ENCODE measurements at regions not wholly inside any gene's neighbourhood (a gene's known extent, or its start where the extent isn't known, plus 50 kb on each side); places are given as distances from the start of the nearest gene placed in this dataset.
A peak's percentile ranks its signal among the peaks of the same experiment; 100 is the strongest.

DNA sequence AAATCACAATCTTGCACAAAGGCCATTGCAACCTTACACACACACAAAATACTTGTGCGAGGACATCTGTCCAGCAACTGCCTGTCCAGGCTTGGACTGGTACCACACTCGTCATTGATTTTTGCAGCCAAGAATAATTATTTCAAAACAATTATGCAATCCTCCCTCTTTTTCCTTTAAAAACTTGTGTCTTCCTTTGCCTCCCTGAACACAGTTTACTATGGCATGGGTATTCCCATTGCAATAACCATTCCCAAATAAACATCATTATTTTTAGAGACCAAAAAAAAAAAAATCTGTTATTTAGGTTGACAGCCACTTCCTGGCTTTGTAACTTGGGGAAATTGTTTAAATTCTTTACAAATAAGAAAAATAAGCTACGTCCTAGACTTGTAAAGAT, 54.0 kb downstream of the C11orf91 start:
- no peak for ATAC-seq (replicated peaks in 6 of 8)

DNA sequence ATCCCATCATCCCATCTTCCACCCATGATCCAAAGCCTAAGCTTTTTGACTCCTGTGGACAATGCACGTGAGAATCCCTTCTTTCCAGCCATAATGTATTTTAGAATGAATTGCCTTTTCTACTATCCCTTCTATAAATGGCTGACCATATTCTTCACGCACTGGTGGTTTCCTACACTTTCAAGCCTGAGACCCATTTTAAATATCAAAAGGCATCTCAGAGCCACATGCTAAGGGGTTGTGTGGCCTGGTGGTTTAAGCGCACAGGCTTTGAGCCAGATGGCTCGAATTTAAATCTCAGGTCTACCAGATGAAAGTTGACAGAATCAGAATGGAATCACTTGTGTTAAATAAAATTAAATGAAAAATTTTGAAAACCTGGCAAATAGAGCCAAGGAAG, 54.5 kb downstream of the C11orf91 start:
- H3K27ac ChIP-seq, result no peak overlapping the region
- H3K4me1 ChIP-seq (replicated peaks in 1 of 2), result peaks cover 3 to 18% of the 10 kb centered on the region in 2 donors
- in situ Hi-C loops (cut with MboI; ENCODE audit: low pct_unique_long_range_greater_than_20kb in 2 of 9, low sequenced_read_pairs in 9 of 9, unreplicated experiment in 9 of 9), result no loop called here
- 39 to 94% (median 64%) methylated on average over 2 to 4 of the region's 4 CpGs for WGBS, 10 experiments
- peak in 3 of 8 experiments; percentile 14 to 73 (median 68) for ATAC-seq (replicated peaks in 6 of 8)
- no peak overlapping the region for H3K4me3 ChIP-seq

More for the DNA sequence above, 54.0 kb downstream of the C11orf91 start:
- Histone ChIP-seq H3K4me1 (replicated peaks in 1 of 2) (peaks cover 3 to 18% of the 10 kb centered on the region in 2 donors), H3K27ac (no peak overlapping the region), H3K4me3 (no peak overlapping the region)
- in situ Hi-C loops (cut with MboI; ENCODE audit: low pct_unique_long_range_greater_than_20kb in 2 of 9, low sequenced_read_pairs in 9 of 9, unreplicated experiment in 9 of 9), result no loop called here
- 0 to 100% (median 61%) methylated on average over 1 to 3 of the region's 3 CpGs for WGBS, 10 experiments

- Histone ChIP-seq H3K4me1 (replicated peaks in 1 of 2) (peaks cover 3 to 18% of the 10 kb centered on the region in 2 donors), H3K4me3 (no peak overlapping the region), H3K27ac (no peak overlapping the region)
- WGBS, 10 experiments, result 100% methylated on average over 3 to 5 of the region's 20 CpGs; no CpG with 5 or more reads in 7 of the 10 experiments
- peak in 1 of 8 experiments; percentile 19 for ATAC-seq (replicated peaks in 6 of 8)
- in situ Hi-C loops (cut with MboI; ENCODE audit: low pct_unique_long_range_greater_than_20kb in 2 of 9, low sequenced_read_pairs in 9 of 9, unreplicated experiment in 9 of 9), result no loop called here
These were observed 54.9 kb downstream of the C11orf91 start for GRCh38 chr11:33645686-33646085.

DNA sequence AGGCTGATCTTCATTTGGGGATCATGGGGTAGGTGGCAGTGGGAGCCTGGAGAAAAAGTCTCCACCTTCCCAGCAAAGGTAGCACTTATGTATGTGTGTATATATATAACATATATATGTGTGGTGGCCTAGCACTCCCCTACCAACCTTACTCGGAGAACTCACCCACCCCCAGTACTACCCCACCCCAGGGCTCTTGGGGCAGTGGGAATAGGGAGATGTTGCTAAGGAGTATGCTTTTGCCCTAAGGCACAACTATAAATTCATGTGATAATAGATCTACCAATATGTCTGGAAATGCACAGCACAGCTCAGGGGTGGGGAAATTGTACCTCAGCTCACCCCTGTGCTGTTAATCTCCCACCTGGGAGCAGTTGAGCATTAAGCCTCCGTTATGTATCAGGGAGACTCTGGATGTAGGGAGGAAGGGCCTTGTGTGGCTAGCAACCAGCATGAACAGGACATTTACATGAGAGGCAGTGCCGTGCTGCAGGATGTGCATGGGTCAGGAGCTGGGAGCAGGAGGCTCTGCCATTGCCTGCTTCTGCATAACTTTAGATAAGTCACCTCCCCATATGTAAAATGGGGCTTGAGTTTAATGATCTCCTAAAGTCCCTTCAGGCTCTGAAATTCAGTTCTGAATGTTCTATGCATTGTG, 57.3 kb downstream of the C11orf91 start:
- WGBS, 10 experiments, result 0 to 83% (median 40%) methylated on average over 1 of the region's 3 CpGs; no CpG with 5 or more reads in 4 of the 10 experiments
- peak overlapping the region in 1 of 2 donors; percentile 10 for H3K27ac ChIP-seq
- in situ Hi-C loops (cut with MboI; ENCODE audit: low pct_unique_long_range_greater_than_20kb in 2 of 9, low sequenced_read_pairs in 9 of 9, unreplicated experiment in 9 of 9), result no loop called here
- no peak overlapping the region for H3K4me3 ChIP-seq
- peak in 6 of 8 experiments; percentile 76 to 97 (median 92) for ATAC-seq (replicated peaks in 6 of 8)
- peaks cover 3 to 18% of the 10 kb centered on the region in 2 donors for H3K4me1 ChIP-seq (replicated peaks in 1 of 2)

DNA sequence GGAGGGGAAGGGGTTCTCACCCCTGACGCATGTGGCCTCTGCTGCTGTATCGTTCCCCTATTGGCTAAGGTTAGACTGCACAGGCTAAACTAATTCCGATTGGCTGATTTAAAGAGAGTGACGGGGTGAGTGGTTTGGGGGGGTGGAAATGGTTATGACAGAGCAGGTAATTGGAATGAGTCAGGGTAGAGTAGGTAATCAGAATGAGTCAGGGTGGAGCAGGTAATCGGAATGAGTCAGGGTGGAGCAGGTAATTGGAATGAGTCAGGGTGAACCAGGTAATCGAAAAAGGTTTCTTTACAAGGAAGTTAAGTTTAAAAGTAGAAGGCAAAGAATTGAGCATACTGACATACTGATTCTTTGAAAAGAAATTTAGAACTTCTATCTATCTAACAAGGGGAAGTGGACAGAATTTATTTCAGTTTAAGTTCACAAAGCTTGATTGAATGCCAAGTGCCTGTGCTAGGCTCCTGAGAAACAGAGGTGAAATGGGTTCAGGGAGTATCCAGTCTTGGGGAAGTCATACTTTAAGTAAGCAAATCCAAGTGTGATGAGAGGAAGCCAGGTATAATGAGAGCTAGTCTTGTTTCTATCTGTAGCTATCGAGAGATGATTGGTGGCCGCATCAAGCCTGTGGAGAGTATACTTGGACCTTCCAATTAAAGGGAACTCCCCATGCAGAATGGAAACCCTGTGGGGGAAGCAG, 58.0 kb downstream of the C11orf91 start:
- 67 to 100% (median 90%) methylated on average over 1 to 7 of the region's 8 CpGs; no CpG with 5 or more reads in 1 of the 10 experiments for WGBS, 10 experiments
- Histone ChIP-seq H3K4me1 (replicated peaks in 1 of 2) (peaks cover 3 to 18% of the 10 kb centered on the region in 2 donors), H3K4me3 (no peak overlapping the region), H3K27ac (no peak overlapping the region)
- peak in 2 of 8 experiments; percentile 5 to 14 for ATAC-seq (replicated peaks in 6 of 8)
- in situ Hi-C loops (cut with MboI; ENCODE audit: low pct_unique_long_range_greater_than_20kb in 2 of 9, low sequenced_read_pairs in 9 of 9, unreplicated experiment in 9 of 9), result no loop called here

DNA sequence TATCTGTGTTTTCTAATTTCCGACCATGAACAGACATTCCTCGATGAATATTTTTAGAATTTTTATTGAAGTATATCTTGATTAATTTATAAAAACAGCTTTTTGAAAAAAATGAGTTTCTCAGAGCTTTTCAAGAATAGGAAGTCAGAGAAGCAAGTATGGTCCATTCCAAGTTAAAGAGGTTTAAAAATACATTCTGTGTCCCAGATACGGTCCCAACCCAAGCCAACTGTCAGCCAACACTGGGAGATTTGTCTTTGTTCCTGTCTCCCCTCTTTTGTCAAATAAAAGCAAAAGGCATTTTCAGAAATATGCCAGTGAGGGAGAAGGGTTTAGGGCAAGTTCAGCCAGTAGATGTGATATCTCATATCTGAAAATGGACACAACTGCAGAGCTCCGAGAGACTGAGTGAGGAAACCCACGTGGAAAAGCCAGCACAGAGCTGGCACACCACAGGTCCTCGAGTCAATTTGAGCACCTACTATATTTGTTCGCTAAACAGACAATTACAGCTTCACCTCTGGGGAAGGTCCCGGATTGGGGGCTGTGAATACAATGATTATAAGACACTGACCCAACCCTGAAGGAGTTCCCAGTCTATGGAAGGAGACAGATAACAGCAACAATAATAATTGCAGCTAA, 59.8 kb downstream of the C11orf91 start:
- no peak for ATAC-seq (replicated peaks in 6 of 8)
- no peak overlapping the region for H3K4me3 ChIP-seq
- in situ Hi-C loops (cut with MboI; ENCODE audit: low pct_unique_long_range_greater_than_20kb in 2 of 9, low sequenced_read_pairs in 9 of 9, unreplicated experiment in 9 of 9), result no loop called here
- peaks cover 3 to 12% of the 10 kb centered on the region in 2 donors for H3K4me1 ChIP-seq (replicated peaks in 1 of 2)
- no peak overlapping the region for H3K27ac ChIP-seq
- WGBS, 10 experiments, result 9 to 94% (median 66%) methylated on average over 2 to 7 of the region's 8 CpGs

DNA sequence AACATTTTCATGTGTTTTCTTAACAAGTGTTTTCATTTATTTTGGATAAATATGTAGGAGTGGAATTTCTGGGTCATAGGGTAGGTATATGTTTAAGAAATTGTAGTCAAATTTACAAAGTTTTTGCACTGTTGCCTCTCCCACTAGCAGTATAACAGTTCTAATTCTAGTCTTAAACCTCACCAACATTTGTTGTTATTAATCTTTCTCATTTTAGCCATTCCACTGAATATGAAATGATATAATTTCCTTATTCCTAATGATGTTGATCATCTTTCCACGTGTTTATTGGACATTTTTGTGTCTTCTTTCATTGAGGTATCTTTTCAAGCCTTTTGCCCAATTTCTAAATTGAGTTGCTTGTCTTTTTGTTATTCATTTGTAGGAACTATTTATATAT, 62.0 kb downstream of the C11orf91 start:
- peaks cover 3 to 10% of the 10 kb centered on the region in 2 donors for H3K4me1 ChIP-seq (replicated peaks in 1 of 2)
- H3K4me3 ChIP-seq, result no peak overlapping the region
- H3K27ac ChIP-seq, result no peak overlapping the region
- in situ Hi-C loops (cut with MboI; ENCODE audit: low pct_unique_long_range_greater_than_20kb in 2 of 9, low sequenced_read_pairs in 9 of 9, unreplicated experiment in 9 of 9), result no loop called here
- no peak for ATAC-seq (replicated peaks in 6 of 8)
- WGBS, 10 experiments, result 0 to 74% (median 50%) methylated on average over 1 of the region's 1 CpG; no CpG with 5 or more reads in 1 of the 10 experiments

DNA sequence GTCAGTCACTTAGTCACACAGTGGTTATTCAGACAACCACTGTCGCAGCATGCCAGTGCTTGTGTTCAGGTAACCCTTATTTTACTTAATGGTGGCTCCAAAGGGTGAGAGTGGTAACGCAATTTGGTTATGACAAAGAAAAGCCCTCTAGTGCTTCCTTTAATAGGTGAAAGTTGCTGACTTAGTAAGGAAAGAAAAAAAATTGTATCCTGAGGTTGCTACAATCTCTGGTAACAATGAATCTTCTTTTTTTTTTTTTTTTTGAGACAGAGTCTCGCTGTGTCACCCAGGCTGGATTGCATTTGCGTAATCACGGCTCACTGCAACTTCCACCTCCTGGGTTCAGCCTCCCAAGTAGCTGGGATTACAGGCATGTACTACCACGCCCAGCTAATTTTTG, 64.5 kb downstream of the C11orf91 start:
- no peak overlapping the region for H3K27ac ChIP-seq
- no peaks in the 10 kb centered on the region for H3K4me1 ChIP-seq (replicated peaks in 1 of 2)
- in situ Hi-C loops (cut with MboI; ENCODE audit: low pct_unique_long_range_greater_than_20kb in 2 of 9, low sequenced_read_pairs in 9 of 9, unreplicated experiment in 9 of 9), result no loop called here
- ATAC-seq (replicated peaks in 6 of 8), result peak in 2 of 8 experiments; percentile 70 to 83
- no peak overlapping the region for H3K4me3 ChIP-seq
- WGBS, 10 experiments, result 48 to 100% (median 83%) methylated on average over 1 to 4 of the region's 6 CpGs; no CpG with 5 or more reads in 3 of the 10 experiments

DNA sequence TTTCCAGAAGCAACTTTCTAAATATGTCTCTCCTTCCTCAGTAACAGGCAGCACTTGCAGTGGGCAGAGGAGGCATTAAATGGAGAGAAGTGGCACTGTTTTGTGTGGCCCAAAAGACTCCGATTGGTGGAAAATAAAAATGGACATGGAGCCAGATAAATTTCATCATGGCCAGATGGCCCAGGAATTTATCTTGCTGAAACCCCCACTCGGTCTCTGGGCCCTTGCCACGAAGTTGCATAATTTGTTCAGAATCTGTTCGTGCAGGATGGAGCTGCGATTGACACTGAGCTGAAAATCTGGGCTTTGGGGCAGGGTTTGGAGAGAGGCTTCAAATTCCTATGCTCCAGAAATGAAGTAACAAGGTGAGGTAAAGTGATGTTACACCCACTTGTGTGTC, 65.5 kb downstream of the C11orf91 start:
- H3K4me3 ChIP-seq, result no peak overlapping the region
- ATAC-seq (replicated peaks in 6 of 8), result peak in 1 of 8 experiments; percentile 12
- no peaks in the 10 kb centered on the region for H3K4me1 ChIP-seq (replicated peaks in 1 of 2)
- in situ Hi-C loops (cut with MboI; ENCODE audit: low pct_unique_long_range_greater_than_20kb in 2 of 9, low sequenced_read_pairs in 9 of 9, unreplicated experiment in 9 of 9), result no loop called here
- WGBS, 10 experiments, result 60 to 97% (median 86%) methylated on average over 1 to 5 of the region's 5 CpGs; no CpG with 5 or more reads in 2 of the 10 experiments
- no peak overlapping the region for H3K27ac ChIP-seq

DNA sequence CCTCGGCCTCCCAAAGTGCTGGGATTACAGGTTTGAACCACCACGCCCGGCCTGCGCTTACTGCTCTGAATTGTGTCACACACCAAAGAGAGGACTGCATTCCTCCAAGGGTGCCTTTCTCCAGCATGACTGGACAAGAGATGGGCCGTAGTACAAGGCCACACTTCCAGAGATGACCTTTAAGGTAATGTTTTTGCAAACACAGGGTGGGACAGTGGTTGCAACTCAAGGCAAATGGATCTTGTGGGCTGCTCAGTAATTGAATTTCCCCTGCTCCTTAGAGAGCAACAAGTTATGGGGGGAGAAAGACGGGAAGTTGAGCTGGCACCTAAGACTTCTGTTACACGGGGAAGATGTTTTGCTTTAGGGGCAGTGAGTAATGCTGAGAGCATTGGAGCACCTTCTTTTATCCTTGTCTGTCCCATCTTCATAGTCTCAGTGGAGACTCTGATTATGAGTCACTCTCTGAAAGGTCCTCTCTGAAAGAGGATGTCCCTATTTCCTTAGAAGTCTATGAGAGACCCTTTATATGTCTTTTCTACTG, 66.3 kb downstream of the C11orf91 start:
- in situ Hi-C loops (cut with MboI; ENCODE audit: low pct_unique_long_range_greater_than_20kb in 2 of 9, low sequenced_read_pairs in 9 of 9, unreplicated experiment in 9 of 9), result no loop called here
- H3K4me1 ChIP-seq (replicated peaks in 1 of 2), result no peaks in the 10 kb centered on the region
- 8 to 100% (median 86%) methylated on average over 1 to 7 of the region's 7 CpGs; no CpG with 5 or more reads in 4 of the 10 experiments for WGBS, 10 experiments
- H3K4me3 ChIP-seq, result no peak overlapping the region
- H3K27ac ChIP-seq, result no peak overlapping the region
- no peak for ATAC-seq (replicated peaks in 6 of 8)

GRCh38 chr11:33633251-33634003, 67.2 kb downstream of the C11orf91 start:
- 54 to 94% (median 76%) methylated on average over 1 to 11 of the region's 15 CpGs; no CpG with 5 or more reads in 1 of the 10 experiments for WGBS, 10 experiments
- in situ Hi-C loops (cut with MboI; ENCODE audit: low pct_unique_long_range_greater_than_20kb in 2 of 9, low sequenced_read_pairs in 9 of 9, unreplicated experiment in 9 of 9), result no loop called here
- H3K4me1 ChIP-seq (replicated peaks in 1 of 2), result no peaks in the 10 kb centered on the region
- ATAC-seq (replicated peaks in 6 of 8), result peak in 6 of 8 experiments; percentile 17 to 77 (median 60)
- H3K4me3 ChIP-seq, result no peak overlapping the region
- H3K27ac ChIP-seq, result no peak overlapping the region

DNA sequence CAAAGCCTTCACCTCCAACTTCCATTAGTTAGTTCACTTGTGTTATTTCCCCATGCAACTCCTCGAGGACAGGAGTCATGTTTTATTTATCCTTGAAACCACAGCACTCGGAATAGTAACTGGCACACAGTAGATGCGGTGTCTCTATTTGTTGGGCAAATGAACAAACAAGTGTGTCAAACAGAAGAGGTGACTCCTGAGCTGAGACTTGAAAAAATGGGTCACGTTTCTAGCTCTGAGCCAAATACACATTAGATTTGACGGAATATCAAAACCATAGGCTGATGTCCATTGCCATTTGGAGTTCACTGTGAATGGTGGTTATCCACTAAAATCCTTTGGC, 68.9 kb downstream of the C11orf91 start:
- Histone ChIP-seq H3K27ac (no peak overlapping the region), H3K4me1 (replicated peaks in 1 of 2) (no peaks in the 10 kb centered on the region), H3K4me3 (no peak overlapping the region)
- in situ Hi-C loops (cut with MboI; ENCODE audit: low pct_unique_long_range_greater_than_20kb in 2 of 9, low sequenced_read_pairs in 9 of 9, unreplicated experiment in 9 of 9), result no loop called here
- ATAC-seq (replicated peaks in 6 of 8), result no peak
- WGBS, 10 experiments, result 71 to 100% (median 88%) methylated on average over 1 to 5 of the region's 5 CpGs; no CpG with 5 or more reads in 1 of the 10 experiments
